GM12891 (cell line): ENCODE measurements at regions not wholly inside any gene's neighbourhood (a gene's known extent, or its start where the extent isn't known, plus 50 kb on each side); places are given as distances from the start of the nearest gene placed in this dataset.

ENCODE experiments used
- POLR2A ChIP-seq: IDR thresholded peaks from 2 replicates; pipeline ENCODE4 v1.6.1; 2011; ENCODE audit warnings: low read depth, low read length, control low read depth
- POLR2AphosphoS5 ChIP-seq: IDR thresholded peaks from 2 replicates; pipeline ENCODE4 v1.6.1; 2011; ENCODE audit warnings: low read depth, low read length, control low read depth
- TAF1 ChIP-seq: IDR thresholded peaks from 2 replicates; pipeline ENCODE4 v1.6.1; 2011; ENCODE audit warnings: low read depth, low read length, control low read depth

GRCh38 chr1:76764638-76765454, 102.4 kb upstream of the ST6GALNAC5 start:
- TF ChIP-seq POLR2AphosphoS5 (no peak), POLR2A (no peak), TAF1 (no peak)
